T47D (cell line): ENCODE measurements at regions not wholly inside any gene's neighbourhood (a gene's known extent, or its start where the extent isn't known, plus 50 kb on each side); places are given as distances from the start of the nearest gene placed in this dataset.
A peak's percentile ranks its signal among the peaks of the same experiment; 100 is the strongest.

Source experiments
- DNase-seq, 2 experiments: peaks; one replicate each; pipeline versions ENCODE4 v3.0.0 to v3.0.0-alpha.2; 2011 to 2012; ENCODE audit warnings: low read depth in 1 of 2, low spot score in 1 of 2
- JUND ChIP-seq: IDR thresholded peaks from 2 replicates; pipeline ENCODE4 v1.6.1; 2012; ENCODE audit warnings: low read depth
- in situ Hi-C: cut with HindIII; loops from 2 replicates; pipeline ENCODE4 v1.10.0; 2016; ENCODE audit warnings: low sequenced_read_pairs, low pct_unique_long_range_greater_than_20kb

- no peak for TF ChIP-seq JUND
- in situ Hi-C loops: no loop called here
- no peak for DNase-seq
Measured at GRCh38 chr4:89619206-89619962, 217.6 kb downstream of the SNCA start.

GRCh38 chr4:89618151-89618550, 218.8 kb downstream of the SNCA start:
- DNase-seq: no peak
- in situ Hi-C loops: no loop called here
- TF ChIP-seq JUND: no peak

DNA sequence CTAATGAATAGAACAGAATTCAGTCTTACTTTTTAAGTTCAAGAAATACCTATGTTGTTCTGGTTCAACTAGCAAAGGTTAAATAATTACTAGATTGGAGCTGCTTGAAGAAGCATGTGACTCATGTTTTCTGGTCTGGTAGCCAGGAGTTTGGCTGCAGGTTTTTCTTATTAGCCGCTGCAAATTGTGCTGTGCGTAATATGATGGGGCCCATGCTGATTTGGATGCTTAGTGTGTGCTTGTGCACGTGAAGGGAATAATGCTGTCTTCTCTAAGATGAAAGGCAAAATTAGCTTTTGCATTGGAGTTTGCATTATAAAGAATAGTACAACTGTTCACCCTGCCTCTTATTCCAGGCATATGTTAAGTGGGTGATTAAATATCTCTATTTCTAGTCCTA, 219.6 kb downstream of the SNCA start:
- TF ChIP-seq JUND: no peak
- in situ Hi-C loops: no loop called here
- no peak for DNase-seq

- DNase-seq: peak in 1 of 2 experiments; percentile 23
- in situ Hi-C loops: no loop called here
- no peak for TF ChIP-seq JUND
Measured at GRCh38 chr4:89616382-89616781, 220.6 kb downstream of the SNCA start.

GRCh38 chr4:89615051-89615450, 221.9 kb downstream of the SNCA start:
- no peak for DNase-seq
- in situ Hi-C loops: no loop called here
- TF ChIP-seq JUND: no peak

GRCh38 chr4:89614155-89614554, 222.8 kb downstream of the SNCA start:
- no peak for TF ChIP-seq JUND
- in situ Hi-C loops: no loop called here
- DNase-seq: no peak

DNA sequence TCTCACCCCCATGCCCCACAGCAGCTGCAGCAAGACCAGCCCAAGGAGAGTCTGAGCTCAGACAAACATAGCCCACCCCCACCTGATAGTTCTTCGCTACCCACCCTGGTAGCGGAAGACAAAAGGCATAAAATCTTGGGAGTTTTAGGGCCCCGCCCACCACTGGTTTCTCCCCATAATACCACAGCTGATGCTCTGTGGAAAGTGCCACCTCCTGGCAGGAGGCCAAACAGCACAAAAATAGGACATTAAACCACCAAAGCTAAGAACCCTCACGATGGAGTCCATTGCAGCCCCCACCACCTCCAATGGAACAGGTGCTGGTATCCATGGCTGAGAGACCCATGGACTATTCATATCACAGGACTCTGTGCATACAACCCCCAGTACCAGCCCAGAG, 226.7 kb downstream of the SNCA start:
- TF ChIP-seq JUND: no peak
- in situ Hi-C loops: no loop called here
- no peak for DNase-seq

GRCh38 chr4:89609756-89610155, 227.2 kb downstream of the SNCA start:
- TF ChIP-seq JUND: no peak
- no peak for DNase-seq
- in situ Hi-C loops: no loop called here

- in situ Hi-C loops: no loop called here
- no peak for TF ChIP-seq JUND
- DNase-seq: no peak
Measured at GRCh38 chr4:89604951-89605350, 232.0 kb downstream of the SNCA start.

GRCh38 chr4:89599026-89599425, 237.9 kb downstream of the SNCA start:
- DNase-seq: no peak
- in situ Hi-C loops: no loop called here
- no peak for TF ChIP-seq JUND

GRCh38 chr4:89598602-89599001, 238.4 kb downstream of the SNCA start:
- no peak for TF ChIP-seq JUND
- peak in 1 of 2 experiments; percentile 29 for DNase-seq
- in situ Hi-C loops: no loop called here

DNA sequence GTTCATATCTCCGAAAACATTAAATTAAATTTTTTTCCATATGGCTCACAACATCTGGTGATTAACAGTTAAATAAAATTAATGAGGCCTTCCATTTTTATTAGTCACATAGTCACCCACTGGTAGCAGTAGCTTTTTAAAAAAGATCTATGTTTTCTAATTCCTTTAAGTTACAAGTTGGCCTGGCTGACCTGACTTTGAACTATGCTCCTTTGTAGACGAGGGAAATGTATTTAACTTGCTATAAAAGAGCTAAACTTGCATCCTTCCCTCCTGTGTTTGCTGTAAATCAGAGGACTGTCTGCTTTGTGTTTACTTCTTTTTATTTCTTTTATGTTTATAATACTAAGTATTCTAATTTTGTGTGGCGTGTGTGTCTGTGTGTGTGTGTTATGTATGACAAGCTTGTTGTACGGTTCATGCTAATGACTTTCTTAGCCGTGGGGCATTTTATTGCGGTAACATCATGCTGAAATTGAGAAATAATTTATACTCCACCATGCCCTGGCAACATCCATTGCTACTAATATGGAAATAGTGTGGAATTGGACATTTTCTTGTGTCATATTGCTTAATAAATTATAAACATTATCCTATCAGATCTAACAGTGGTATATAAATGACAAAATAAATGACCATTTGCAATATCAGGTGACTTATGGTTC, 241.7 kb downstream of the SNCA start:
- in situ Hi-C loops: no loop called here
- TF ChIP-seq JUND: no peak
- no peak for DNase-seq

DNA sequence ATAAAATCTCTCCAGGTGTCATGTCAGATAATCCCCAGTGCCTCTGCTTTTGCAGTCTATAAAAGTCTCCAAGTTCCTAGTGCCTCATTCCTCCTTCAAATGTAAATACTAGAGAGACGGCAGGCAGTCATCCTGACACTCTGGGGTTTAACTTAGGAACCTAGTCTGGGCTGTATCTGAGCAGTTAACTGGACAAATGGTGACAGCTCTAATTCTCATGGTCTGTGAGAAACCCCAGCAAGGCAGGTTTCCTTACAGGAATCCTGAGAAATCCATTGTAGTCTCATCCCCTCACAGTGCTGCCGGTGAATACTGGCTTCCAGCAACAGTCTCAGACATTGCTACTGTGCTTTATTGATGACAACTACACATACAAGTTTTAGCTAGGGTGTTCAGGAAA, 246.8 kb downstream of the SNCA start:
- no peak for TF ChIP-seq JUND
- no peak for DNase-seq
- in situ Hi-C loops: no loop called here
